SK-N-DZ (cell line): ENCODE measurements at regions not wholly inside any gene's neighbourhood (a gene's known extent, or its start where the extent isn't known, plus 50 kb on each side); places are given as distances from the start of the nearest gene placed in this dataset.
"Not testable (repeated sequence)": the region's sequence is repeated elsewhere in the genome, so short reads cannot be mapped to it uniquely, and the experiment has no call there.

Experiments
- DNase-seq: peaks from one replicate; pipeline ENCODE4 v3.0.0-alpha.2; 2015; ENCODE audit warnings: low spot score

DNA sequence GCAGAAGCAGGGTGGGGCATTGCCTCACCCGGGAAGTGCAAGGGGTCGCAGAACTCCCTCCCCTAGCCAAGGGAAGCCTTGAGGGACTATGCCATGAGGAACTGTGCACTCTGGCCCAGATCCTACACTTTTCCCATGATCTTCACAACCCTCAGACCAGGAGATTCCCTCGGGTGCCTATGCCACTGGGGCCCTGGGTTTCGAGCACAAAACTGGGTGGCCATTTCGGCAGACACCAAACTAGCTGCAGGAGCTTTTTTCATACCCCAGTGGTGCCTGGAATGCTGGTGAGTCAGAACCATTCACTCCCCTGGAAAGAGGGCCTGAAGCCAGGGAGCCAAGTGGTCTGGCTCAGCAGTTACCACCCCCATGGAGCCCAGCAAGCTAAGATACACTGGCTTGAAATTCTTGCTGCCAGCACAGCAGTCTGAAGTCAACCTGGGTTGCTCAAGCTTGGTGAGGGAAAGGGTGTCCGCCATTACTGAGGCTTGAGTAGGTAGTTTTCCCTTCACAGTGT lies 573.7 kb upstream of the ANO3 start:
- DNase-seq, result no peak

DNA sequence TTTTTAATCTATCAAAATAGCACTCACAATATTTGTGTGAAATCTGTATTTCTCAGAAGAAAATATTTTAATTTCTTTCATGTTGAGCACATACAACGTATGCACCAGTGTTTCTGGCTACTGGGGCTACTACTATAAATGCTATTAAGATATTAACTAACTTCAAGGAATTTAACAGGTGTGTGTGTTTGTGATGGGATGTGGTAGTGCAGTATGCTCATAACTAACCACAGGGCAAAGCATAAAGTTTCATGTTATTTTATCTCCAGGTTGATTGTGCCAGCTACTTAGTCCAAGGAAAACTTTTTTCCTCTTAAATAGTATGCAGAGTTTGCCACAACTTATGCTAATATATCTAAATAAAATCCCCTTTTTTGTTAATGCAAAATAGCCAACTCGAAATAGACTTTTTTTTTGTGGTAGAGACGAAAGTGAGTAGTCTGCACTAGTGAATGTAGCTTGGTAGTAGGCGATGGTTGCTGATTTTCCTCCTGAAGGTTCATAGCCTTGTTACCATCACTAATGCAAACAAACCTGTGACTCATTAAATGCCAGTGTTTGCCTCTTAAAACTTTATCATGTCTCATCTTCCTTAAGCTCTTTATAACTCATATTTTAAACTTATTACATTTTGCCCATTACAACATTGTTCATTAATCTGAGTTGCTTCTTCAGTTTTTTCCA lies 565.5 kb upstream of the ANO3 start:
- no peak for DNase-seq

- no peak for DNase-seq
Observed at GRCh38 chr11:25769287-25769686, 562.6 kb upstream of the ANO3 start.

- DNase-seq, result no peak
Observed at GRCh38 chr11:25771605-25772004, 560.3 kb upstream of the ANO3 start.

- no peak for DNase-seq
Observed at GRCh38 chr11:25775603-25776002, 556.3 kb upstream of the ANO3 start.

DNA sequence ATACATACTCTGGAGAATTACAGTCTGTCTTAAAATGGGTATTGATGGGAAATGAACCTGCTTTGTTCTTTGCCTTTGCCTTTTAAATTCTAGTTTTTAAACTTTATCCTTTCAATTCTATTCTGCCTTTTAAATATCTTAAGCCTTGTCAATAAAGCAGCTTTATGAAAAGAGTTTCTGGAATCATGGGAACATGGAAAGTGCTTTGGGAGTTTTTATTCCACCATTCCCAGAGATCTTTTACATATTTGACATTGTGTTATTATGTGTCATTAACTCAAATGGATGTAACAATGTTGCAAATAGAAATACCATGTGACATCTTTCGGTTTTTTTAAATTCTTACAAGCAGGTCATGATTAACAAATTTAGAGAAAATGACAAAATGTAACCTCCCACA lies 555.7 kb upstream of the ANO3 start:
- no peak for DNase-seq

- no peak for DNase-seq
Observed at GRCh38 chr11:25777343-25777742, 554.6 kb upstream of the ANO3 start.

DNA sequence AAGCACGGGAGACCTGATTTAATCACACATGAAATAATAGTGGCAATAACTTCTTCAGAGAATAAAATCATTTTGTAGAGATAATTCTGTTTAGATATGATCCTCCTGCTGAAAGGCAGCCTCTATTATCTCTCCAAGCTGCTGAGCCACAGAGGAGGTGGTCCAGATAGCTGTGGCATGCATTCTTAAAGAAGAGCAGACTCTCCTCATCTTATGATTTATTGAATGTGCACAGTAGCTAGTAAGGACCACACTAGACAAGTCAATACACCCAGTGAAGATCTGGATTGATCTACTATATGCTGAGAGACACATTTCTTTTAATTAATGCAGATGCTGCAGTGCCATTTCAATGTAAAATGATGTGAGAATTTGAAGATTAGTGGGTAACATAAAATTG lies 552.9 kb upstream of the ANO3 start:
- DNase-seq, result peak; percentile 54

GRCh38 chr11:25787416-25787815 lies 544.5 kb upstream of the ANO3 start:
- peak; percentile 55 for DNase-seq

DNA sequence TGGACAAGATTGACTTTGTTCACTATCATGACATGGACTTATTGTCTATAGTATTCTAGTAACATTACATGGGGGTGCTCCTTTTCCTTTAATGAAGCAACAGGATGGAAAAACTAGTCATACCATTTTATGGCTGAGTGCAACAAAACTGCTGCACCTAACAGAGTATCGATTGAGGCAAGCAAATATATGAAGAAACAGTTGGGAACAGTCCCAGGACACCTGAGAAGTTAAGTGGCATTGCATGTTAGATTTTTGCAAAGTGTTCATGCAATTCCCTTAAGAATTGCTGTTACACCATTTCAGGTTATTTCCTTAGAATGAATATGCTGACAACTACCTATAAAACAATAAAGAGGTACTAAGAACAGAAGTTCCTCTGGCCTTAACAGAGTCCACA lies 541.5 kb upstream of the ANO3 start:
- DNase-seq, result no peak

DNA sequence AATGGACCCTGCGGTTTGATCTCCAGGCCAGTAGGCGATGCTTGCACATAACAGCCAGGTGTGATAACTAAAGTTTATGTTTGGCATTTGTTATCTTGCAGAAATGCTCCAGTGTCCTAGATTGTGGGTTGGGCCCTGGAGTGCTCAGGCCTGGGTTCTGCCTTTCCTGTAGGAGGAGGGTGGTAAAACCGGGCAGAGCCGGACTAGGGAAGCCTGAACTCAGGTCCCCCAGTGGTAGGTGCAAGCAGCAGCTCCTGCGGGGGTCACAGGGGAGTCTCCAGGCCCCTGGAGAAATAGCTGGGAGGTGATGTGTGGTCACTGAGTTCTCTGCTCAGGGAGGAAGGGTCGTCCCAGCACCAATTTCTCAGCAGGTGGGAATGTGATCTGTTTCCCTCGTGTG lies 538.3 kb upstream of the ANO3 start:
- DNase-seq, result no peak

- no peak for DNase-seq
Observed at GRCh38 chr11:25794804-25795203, 537.1 kb upstream of the ANO3 start.

GRCh38 chr11:25816411-25816810 lies 515.5 kb upstream of the ANO3 start:
- no peak for DNase-seq

GRCh38 chr11:25824688-25825087 lies 507.2 kb upstream of the ANO3 start:
- no peak for DNase-seq

DNA sequence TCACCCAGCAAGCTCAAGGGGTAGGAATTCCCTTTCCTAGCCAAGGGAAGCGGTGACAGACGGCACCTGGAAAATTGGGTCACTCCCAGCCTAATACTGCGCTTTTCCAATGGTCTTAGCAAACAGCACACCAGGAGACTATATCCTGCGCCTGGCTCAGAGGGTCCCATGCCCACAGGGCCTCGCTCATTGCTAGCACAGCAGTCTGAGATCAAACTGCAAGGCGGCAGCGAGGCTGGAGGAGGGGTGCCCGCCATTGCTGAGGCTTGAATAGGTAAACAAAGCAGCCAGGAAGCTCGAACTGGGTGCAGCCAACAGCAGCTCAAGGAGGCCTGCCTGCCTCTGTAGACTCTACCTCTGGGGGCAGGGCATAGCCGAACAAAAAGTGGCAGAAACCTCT lies 500.4 kb upstream of the ANO3 start:
- not testable (repeated sequence) for DNase-seq

DNA sequence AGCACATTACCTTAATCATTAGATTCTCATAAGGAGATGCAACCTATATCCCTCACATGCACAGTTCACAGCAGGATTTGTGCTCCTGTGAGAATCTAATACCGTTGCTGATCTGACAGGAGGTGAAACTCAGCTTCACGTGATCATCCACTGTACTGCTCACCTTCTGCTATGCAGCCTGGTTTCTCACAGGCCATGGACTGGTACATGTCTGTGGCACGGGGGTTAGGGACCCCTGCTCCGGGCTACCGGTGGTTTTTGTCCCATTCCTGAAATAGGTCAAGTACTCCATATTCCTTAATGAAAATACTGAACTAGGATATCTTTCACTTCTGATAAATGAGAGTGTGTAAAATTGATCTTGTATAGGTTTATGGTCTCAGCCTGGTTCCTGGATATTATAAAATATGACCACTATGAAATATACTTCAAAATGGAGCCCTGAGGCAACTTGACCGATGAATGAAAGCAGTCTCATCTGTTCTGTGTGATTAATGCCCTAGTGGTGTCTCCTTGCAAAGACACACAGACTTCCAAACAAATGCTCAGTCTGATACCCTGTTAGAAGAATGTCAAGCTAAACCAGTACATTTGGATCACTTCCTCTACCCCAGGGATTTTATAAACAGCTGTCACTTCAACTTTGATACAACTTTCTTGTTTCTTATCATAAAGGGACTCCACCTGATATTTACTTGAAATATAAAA lies 492.9 kb upstream of the ANO3 start:
- DNase-seq, result no peak

- DNase-seq, result no peak
Observed at GRCh38 chr11:25844811-25845210, 487.1 kb upstream of the ANO3 start.

DNA sequence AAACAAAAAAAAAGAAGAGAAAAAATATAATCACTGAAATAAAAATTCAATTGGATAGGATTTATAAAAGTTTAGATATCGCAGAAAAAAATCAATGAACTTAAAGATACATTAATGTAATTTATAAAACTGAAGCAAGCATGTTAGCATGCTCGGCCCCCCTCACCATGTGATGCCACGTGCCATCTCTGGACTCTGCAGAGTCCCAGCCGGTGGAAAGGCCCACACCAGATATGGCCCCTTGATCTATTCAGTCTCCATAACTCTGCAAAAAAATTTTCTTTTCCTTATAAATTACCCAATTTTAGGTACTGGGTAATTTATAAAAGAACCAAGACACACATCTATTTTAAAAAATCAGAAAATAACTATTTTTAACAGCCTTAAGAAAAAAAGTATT lies 476.0 kb upstream of the ANO3 start:
- DNase-seq, result no peak

DNA sequence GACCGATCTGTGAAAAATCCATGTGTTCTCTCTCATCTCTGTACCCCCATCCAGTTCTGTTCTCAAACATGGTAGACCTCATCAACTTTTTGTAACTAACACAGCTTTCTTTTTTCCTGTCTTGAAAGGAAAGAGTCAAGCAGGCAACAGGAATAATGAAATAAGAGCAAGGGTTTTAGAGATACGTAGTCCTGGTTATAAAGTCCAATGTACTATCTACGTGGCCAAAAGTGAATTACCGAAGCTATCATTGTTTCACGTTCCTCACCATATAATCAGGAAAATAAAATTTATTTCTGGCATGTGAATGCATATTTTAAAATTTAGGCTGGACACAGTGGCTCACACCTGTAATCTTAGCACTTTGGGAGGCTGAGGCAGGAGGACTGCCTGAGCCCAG lies 472.2 kb upstream of the ANO3 start:
- no peak for DNase-seq

- DNase-seq, result no peak
Observed at GRCh38 chr11:25860677-25861450, 471.1 kb upstream of the ANO3 start.

DNA sequence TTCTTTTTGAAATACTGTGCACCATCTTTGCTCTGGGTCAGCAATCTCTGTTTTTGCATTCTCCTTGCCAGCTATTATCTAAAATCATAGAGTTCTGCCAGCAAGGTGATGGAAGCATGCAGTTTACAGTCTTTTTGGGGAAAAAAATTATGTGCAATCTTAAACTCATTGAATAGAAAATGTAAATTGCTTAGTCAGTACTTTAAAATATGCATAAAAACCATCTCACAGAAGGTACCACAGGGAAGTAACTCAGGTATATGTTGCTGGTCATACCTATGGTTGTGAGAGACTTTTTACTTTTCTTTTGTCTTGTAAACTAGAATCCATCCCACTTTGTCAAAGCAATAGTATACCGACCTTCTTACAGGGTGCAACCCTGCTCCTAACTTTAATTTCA lies 469.8 kb upstream of the ANO3 start:
- DNase-seq, result no peak

- no peak for DNase-seq
Observed at GRCh38 chr11:25863986-25864385, 467.9 kb upstream of the ANO3 start.
